HG03025 (cell line): ENCODE measurements at regions not wholly inside any gene's neighbourhood (a gene's known extent, or its start where the extent isn't known, plus 50 kb on each side); places are given as distances from the start of the nearest gene placed in this dataset.

Source experiments
- ATAC-seq: cut with Tn5 transposase; IDR thresholded peaks from one replicate; pipeline ENCODE4 v1.9.1; 2021; ENCODE audit warnings: mild to moderate bottlenecking, moderate library complexity; ENCODE audit not compliant: unreplicated experiment, low FRiP score

DNA sequence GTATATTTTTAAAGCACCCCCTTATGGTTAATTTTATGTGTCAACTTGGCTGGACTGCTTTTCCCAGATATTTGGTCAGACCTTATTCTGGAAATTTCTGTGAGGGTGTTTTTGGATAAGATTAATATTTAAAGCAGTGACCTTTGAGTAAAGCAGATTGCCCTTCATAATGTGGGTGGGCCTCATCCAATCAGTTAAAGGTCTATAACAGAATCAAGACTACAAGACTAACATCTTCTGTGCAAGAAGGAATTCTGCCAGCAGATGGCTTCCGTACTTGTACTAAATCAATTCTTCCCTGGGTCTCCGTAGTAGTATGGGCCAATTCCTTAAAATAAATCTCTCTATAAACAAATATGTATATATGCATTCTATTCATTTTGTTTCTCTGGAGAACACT is 257.6 kb downstream of the ETNK1 start:
- no peak for ATAC-seq

DNA sequence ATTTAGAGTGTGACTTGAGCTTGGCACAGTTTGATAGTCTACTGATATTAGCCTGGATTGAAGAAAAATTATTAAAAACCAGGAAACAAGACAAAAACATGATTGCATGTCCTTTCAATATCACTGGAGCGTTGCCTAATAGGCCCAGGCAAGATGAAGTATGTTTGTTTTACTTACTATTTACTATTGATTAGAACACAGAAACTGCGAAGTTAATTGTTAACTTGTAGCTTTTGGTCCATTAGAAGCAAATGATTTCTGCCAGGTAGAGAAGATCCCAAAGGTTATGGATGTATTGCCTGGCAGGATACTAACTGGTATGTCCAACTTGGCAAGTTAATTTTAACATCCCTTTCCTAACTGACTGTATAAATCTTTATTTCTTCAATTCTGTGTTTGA is 268.9 kb downstream of the ETNK1 start:
- no peak for ATAC-seq

DNA sequence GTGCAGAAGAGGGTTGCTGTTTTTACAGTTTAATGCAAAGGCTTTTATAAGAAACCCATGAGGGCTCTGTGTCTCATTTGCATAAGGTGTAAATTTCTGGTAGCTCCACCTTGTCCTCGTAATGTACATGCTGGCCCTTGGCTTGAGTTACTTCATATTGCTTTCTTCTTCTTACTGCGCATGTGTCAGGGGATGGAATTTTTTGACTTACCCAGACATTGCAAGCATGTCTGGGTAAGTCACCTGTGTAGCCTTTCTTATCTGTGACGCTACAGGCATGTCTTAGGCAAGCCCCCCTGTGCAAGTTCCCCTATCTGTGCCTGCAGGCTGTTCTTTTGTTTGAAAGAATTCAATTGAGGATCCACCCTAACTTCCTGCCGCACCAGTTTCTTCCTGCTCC is 274.2 kb downstream of the ETNK1 start:
- ATAC-seq = no peak

DNA sequence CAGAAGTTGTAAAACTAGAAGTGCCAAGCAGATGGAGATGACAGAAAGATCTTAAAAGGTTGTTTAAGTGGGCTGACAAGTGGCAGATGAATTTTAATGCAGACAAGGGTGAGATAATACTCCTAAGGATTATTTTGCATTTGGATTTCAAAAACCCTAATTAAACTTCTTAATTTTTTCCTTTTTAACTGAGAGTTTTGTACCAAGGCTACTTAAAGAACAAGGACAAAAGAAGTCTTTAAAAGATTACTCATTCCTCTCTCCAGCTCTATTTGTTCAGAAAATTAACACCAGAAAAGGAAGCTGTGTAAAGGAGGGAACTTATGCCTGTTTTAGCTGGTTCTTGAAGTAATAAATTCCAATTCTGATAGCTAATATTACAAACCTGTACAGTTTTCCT is 275.4 kb downstream of the ETNK1 start:
- ATAC-seq = no peak

DNA sequence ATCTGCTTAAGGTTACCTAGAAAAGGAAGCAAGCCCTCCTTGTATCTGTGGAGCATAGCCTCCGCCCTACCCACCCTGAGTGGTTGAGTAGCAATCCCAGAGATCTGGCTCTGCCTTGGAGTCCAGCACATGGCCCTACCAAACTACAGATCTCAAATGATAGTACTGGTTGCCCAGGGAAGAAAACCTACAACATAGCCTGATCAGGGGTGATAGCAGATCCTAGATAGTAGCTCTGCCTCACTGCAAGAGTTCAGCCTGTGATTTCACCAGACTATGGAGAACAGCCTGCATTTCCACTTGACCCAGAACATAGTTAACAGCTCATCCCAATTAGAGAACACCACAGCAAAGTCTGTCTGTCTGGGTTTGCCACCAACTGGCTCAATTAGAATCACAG is 279.5 kb downstream of the ETNK1 start:
- no peak for ATAC-seq

DNA sequence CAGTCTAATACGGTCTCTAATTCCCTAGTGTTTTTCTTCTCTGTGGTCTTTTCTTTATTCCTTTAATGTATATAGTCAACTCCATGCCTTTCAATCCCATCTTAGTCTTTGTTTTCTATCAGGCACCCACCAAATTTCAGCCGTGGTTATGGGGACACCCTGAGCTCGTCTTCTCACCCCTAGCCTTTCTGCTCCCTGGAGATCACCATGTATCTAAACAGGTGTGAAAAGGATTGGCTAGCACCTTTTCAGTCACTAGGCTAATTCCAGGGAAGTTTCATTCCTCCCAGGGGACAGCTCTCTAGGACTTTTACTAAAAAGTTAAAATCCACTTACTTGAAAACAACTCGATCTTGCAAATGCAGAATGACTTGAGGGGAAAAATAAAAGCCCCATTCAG is 291.3 kb downstream of the ETNK1 start:
- ATAC-seq = no peak

DNA sequence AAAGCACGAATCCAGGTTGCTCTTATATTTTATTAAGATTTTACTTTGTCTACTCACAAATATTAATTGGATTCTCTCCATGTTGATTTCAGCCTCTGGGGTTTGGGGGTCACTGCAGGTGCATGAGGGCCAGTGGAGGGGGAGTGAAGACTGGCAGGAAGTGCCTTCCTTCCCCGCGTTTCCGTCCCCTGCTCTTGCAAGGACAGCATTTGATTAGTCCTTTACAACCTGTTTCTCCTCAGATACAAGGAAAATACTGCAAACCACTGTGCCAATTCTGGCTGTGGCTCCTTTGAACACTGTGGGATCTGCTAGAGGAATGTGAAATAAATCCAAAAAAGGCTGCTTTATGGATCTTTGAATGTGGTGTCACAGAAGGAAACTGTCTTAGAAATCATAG is 291.8 kb downstream of the ETNK1 start:
- no peak for ATAC-seq

DNA sequence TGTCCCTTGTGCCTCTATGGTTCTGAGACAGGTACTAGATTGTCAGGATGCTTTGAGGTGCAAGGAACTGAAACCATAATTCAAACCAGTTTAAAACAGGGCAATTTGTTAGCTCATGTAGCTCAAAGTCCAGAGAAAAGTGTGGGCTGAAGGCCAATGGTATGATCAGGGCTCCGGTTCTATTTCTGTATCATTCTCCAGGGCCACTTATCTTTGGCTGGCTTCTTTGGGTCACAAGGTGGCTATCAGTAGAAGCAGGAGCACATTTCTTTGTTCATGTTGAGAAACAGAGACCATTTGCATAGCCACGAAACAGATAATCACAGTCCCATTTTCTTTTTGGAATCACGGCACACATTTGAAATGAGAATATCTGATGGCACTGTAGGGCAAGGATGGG is 294.9 kb downstream of the ETNK1 start:
- ATAC-seq = no peak

DNA sequence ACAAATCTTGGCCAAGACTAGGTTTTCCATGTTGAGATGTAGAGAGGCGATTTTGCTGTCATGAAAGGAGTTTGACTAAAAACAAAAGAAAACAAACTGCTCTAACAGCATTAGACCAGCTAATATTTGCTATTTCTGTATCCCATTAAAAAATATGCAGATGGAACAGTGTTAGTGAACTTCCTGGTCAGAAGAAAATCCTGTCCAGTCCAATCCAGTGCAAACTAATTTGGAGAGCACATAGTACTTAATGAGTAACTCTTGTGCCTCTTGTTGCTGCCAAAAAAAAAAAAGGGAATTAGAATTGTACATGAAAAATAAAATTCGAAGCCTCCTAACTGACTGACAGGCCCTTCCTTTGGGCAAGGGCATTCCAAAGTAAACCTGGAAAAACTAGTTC is 298.8 kb downstream of the ETNK1 start:
- ATAC-seq = no peak

DNA sequence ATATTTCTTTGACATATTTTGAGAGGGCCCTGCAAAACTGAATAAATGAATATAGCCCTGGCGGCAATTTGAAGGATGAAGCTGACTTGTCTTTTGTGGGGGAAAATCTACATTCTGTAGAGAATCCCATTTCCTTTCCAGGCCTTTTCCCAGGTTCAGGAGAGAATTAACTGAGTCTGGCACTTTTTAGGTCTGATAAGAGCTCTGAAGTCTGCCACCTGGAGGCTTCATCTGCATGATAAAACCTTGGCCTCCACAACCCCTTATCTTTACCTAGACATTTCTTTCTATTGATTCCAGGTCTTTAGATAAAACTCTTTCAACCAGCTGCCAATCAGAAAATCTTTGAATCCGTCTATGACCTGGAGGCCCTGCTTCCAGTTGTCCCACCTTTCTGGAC is 299.4 kb downstream of the ETNK1 start:
- ATAC-seq = no peak

DNA sequence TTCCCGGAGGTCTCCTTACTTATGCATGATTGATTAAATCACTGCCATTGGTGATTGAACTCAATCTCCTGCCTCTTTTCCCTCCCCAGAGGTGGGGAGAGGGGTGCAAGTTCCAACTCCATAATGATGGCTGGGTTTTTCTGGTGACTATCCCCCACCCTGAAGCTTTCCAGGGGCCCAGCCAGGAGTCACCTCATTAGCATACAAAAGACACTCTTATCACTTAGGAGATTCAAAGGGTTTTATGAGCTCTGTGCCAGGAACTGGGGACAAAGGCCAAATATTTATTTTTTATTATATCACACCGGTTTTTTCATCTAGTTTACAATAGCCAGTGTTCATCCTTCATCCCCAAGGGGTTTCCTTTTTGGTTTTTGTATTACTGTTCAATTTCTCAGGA is 300.7 kb downstream of the ETNK1 start:
- no peak for ATAC-seq

DNA sequence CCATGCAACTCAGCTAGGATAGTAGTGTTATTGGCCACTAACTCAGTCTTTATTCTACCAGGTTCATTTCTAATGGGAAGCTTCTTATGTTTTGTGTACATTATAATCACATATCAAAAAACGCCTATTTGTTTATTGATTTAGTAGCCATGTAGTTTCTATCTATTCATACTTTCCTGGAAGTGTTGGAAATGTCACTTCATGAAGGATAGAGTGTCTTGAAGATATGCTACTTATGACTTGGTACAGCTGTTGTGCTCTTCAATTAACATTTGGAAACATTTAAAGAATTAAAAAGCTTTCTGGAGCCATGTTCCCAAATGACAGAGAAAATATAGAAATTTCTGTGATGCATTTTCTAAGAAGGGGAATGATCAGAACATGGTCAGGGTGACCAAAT is 307.5 kb downstream of the ETNK1 start:
- no peak for ATAC-seq

DNA sequence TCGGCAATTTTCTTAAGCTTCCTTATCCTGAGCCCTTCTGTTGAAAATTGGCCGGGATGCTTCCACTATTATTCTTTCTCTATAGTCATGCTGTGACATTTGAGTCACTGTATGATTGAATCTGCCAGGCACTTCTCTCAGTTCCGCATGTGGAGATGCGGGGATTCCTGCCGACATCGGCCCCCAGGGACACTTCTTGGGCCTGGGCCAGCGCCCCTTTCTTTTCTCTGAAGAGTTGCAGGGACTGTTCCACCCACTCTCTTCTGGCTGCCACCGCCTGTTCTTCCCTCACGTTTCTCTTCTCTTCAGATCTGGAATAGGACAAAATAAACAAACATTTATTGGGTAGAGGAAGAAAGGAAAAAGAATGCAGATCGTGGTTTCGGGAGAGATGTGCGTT is 310.1 kb downstream of the ETNK1 start:
- no peak for ATAC-seq

DNA sequence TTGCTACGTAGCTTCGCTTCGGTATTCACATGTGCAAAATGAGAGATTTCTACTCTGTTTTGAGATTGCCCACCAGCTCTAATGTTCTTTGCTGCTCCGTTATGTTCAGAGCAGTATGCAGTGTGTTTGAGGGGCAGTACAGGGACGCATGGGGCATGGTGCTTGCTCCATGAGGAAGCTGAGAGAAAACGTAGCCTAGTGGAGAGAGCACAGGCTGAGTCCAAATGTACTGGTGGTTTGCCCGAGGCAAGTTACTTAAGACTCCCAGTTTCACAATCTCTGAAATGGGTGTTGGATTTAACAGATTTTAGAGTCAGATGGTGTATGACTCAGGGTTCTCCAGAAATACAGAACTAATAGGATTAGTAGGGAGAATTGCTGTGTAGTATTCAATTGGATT is 310.5 kb downstream of the ETNK1 start:
- no peak for ATAC-seq

DNA sequence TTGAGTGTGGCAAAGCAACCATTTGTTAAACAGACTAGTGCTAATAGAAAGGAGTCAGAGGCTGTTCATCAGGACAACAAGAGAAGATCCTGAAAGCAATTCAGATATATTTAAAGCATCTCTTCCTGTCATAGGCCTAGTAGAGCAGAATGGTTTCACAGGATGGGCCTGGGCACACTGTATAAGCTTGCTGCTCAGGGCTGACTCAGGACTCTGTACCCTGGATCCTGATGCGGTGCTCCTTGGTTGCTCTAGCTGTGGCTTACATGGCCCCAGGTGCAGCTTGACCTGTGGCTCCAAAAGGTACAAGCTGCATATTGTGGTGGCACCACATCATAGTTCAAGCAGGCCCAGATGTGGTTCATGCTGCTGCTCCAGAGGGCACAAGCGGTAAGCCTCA is 313.4 kb downstream of the ETNK1 start:
- no peak for ATAC-seq

DNA sequence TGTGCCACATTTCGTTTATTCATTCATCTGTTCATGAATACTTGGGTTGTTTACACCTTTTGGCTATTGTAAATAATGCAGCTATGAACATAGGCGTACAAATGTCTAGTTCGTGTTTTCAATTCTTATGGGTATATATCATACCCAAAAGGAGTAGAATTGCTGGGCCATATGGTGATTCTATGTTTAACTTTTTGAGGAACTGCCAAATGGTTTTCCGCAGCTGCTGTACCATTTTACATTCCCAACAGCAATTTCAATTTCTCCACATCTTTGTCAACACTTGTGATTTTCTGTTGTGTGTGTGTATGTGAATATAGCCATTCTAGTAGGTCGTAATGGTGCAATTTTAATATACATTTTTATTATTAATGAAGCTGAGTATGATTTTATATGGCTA is 326.2 kb downstream of the ETNK1 start:
- no peak for ATAC-seq

DNA sequence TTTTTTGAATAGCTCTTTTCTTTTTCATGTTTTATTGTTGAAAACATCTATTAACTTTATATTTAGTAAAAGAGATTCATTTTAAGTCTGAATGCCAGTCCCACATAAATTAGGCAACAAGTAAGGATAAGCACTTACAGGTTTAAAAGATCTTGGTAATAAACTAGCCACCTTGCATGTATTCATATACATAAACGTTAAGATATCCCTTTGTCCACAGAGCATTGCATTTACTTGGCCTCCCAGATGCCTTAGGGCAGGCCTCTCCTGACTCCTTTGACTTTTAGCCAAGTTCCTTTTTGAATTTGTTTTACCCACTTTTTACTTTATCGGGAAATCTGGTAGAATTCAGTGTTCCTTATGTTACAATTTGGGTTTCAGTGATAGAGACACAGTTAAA is 331.7 kb downstream of the ETNK1 start:
- ATAC-seq = no peak

DNA sequence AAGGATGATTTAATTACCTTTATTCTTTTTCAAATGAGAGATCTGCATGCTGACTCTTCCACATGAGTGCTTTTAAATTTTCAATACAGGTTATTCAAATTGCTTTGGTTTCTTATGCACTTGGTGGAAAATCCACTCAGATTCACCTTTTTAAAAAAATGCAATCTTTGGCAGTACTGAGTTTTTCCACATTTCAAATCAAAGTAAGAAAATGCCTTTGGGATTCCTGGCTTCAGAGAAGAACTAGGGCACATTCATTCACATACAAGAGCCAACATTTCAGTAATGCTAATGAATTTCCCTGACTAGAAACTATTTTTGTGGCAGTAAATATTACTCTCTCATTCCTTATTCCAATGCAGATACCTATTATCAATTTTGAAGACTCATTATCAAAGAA is 342.2 kb downstream of the ETNK1 start:
- no peak for ATAC-seq

DNA sequence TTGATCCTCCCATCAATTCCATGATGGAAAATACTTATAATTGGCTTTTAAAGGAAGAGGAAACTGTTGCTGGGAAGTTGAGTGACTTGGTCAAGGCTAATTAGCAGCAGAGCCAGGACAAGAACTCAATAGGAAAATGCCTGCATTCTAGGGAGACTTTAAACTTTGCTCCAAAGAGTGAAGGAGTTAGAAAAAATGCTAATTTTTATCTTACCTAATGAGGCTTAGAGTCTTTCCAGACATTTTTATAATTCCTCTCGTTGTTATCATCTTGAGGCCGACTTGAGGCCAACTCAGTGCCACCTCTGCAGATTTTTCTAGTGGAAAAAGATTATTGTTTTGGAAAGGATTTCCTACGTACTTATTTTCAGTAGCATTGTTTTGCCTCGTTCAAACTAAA is 344.6 kb downstream of the ETNK1 start:
- no peak for ATAC-seq

DNA sequence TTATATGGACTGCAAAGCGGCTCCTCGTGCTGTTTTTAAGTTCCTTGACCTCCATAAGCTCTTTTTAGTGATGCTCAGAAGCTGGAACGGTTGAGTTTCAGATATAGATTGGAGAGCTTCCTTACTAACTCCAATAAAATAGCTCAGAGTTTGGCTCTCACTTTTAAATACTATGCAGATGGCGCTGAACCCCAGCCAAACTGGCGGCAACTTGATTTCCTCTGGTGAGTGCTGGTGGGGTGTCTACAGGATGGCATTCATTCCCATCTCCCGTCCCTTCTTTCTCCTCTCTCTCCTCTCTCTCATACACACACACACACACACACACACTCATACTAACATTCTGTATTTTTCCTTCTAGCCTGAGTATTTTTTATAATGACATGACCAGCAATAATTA is 346.3 kb downstream of the ETNK1 start:
- ATAC-seq = no peak

DNA sequence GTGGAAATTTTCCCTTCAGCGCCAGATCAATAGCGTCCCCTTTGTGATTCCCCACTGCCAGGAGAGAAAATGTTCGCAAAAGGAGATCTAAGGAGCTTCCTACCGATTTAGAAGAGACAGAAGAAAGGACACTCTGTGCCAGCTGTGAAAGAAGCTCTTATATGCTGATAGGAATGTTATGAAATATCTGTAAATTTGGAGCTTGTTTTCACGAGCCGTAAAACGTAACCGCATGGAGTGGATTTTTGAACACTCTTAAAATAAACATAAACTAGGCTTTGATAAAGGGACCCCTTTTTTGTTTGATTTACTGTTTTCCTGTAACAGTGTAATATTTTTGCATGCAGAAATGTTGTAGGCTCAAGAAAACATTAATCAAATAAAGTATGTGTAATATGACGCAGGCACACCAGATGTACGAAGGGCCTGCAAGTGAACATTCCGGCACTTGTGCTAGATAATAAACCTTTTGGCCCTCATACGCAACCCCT is 346.8 kb downstream of the ETNK1 start:
- ATAC-seq = no peak

DNA sequence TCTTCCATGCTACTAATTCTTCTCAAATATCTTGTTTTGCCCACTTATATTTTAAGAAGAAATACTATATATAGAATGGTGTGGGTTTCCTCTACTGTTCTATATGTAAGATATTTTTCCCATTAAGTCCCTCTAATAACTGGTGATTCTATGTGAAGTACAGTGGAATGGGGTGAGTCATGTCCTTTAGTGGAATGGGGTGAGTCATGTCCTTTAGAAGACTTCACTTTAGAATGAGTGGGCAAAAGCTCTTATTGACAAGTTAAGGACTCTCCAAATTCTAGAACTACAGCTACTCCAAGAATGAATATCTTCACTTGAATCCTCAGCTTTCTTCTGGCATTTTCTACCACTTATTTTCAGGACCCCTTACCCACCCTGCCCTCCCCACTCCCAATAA is 349.9 kb downstream of the ETNK1 start:
- ATAC-seq = no peak

DNA sequence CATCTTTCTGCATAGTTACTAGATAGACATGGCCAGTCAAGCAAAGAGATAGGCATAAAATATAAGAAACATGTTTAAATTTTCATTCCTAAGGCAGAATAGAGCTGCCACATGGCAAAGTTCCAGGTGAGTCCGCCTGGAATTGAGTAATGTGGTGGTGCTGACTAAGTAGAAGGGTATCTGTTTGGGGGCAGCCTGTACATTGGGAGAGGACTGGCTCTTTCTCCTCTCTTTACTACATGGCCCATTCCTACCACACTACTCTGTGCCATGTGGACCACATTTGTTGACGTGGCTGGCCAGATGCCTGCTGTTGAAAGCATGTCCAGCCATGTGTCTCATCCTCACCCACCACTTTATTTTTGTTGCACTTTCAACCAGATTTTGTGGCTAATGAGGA is 354.0 kb downstream of the ETNK1 start:
- ATAC-seq = no peak
